ENCODE measurements at regions not wholly inside any gene's neighbourhood (a gene's known extent, or its start where the extent isn't known, plus 50 kb on each side); places are given as distances from the start of the nearest gene placed in this dataset.

- no peak for TF ChIP-seq POLR2A (IDR thresholded peaks at IDR 0.05)
- TF ChIP-seq, protein P1, sequence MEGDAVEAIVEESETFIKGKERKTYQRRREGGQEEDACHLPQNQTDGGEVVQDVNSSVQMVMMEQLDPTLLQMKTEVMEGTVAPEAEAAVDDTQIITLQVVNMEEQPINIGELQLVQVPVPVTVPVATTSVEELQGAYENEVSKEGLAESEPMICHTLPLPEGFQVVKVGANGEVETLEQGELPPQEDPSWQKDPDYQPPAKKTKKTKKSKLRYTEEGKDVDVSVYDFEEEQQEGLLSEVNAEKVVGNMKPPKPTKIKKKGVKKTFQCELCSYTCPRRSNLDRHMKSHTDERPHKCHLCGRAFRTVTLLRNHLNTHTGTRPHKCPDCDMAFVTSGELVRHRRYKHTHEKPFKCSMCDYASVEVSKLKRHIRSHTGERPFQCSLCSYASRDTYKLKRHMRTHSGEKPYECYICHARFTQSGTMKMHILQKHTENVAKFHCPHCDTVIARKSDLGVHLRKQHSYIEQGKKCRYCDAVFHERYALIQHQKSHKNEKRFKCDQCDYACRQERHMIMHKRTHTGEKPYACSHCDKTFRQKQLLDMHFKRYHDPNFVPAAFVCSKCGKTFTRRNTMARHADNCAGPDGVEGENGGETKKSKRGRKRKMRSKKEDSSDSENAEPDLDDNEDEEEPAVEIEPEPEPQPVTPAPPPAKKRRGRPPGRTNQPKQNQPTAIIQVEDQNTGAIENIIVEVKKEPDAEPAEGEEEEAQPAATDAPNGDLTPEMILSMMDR (IDR thresholded peaks at IDR 0.05) = no peak
Measured at GRCh38 chr22:48039326-48039725, 1276.9 kb downstream of the TBC1D22A start.
